Chondrocyte (in vitro differentiated cells): ENCODE measurements at regions not wholly inside any gene's neighbourhood (a gene's known extent, or its start where the extent isn't known, plus 50 kb on each side); places are given as distances from the start of the nearest gene placed in this dataset.

Experiments used
- DNase-seq: peaks from one replicate; pipeline ENCODE4 v3.0.0; 2021; ENCODE audit warnings: mixed read lengths, low spot score
- H3K27ac Mint-ChIP-seq: one replicate; pipeline ENCODE4 v1.8.0; 2021; ENCODE audit warnings: mild to moderate bottlenecking, moderate library complexity, mixed read lengths; ENCODE audit not compliant: unreplicated experiment
- H3K27me3 Mint-ChIP-seq: 2 replicates; pipeline ENCODE4 v1.8.0; 2021; ENCODE audit warnings: low read depth, mixed read lengths
- H3K36me3 Mint-ChIP-seq: 2 replicates; pipeline ENCODE4 v1.8.0; 2021; ENCODE audit warnings: low read depth, mixed read lengths
- H3K4me1 Mint-ChIP-seq: 2 replicates; pipeline ENCODE4 v1.8.0; 2021; ENCODE audit warnings: low read depth, mild to moderate bottlenecking, mixed read lengths
- H3K4me3 Mint-ChIP-seq: one replicate; pipeline ENCODE4 v1.8.0; 2021; ENCODE audit warnings: mild to moderate bottlenecking, moderate library complexity, mixed read lengths; ENCODE audit not compliant: unreplicated experiment
- H3K9me3 Mint-ChIP-seq: 2 replicates; pipeline ENCODE4 v1.8.0; 2021; ENCODE audit warnings: low read depth, mixed read lengths
- CTCF ChIP-seq: fragments of 200-600 bp; sonication (generic); IDR thresholded peaks from 2 replicates; pipeline ENCODE4 v1.5.0; 2021; ENCODE audit warnings: antibody characterized with exemption, mild to moderate bottlenecking, moderate library complexity

DNA sequence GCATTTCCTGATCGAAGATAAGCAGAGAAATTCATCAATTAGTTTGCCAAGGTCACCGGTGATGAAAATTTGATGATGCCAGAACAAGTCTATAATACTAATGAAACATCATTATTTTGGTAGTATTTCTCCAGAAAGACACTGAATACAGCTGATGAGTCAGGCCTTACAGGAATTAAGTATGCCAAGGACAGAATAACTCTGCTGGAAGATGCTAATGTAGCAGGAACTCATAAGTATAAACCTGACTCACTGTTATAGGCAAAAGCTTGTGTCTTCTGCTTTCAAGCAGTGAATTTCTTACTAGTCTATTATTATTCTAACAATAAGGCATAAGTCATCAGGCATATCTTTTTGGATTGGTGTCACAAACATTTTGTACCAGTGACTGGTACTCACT, 1825.1 kb upstream of the IGFBP7 start:
- no peak for TF ChIP-seq CTCF
- DNase-seq = no peak
- H3K4me3 Mint-ChIP-seq = no peak overlapping the region
- no peaks in the 10 kb centered on the region for H3K4me1 Mint-ChIP-seq
- peaks cover 13% of the 10 kb centered on the region for H3K9me3 Mint-ChIP-seq
- H3K27me3 Mint-ChIP-seq = no peaks in the 10 kb centered on the region
- H3K36me3 Mint-ChIP-seq = no peaks in the 10 kb centered on the region
- H3K27ac Mint-ChIP-seq = no peak overlapping the region

- no peak for TF ChIP-seq CTCF
- no peaks in the 10 kb centered on the region for H3K27me3 Mint-ChIP-seq
- H3K4me1 Mint-ChIP-seq = no peaks in the 10 kb centered on the region
- H3K9me3 Mint-ChIP-seq = peaks cover 6% of the 10 kb centered on the region
- H3K4me3 Mint-ChIP-seq = no peak overlapping the region
- no peaks in the 10 kb centered on the region for H3K36me3 Mint-ChIP-seq
- no peak for DNase-seq
- no peak overlapping the region for H3K27ac Mint-ChIP-seq
Measured at GRCh38 chr4:58936436-58936835, 1826.3 kb upstream of the IGFBP7 start.

- Mint-ChIP-seq H3K4me3 (no peak overlapping the region), H3K4me1 (no peaks in the 10 kb centered on the region), H3K27ac (no peak overlapping the region), H3K27me3 (no peaks in the 10 kb centered on the region), H3K36me3 (no peaks in the 10 kb centered on the region), H3K9me3 (peaks cover 2% of the 10 kb centered on the region)
- no peak for DNase-seq
- no peak for TF ChIP-seq CTCF
Measured at GRCh38 chr4:58940167-58940566, 1830.0 kb upstream of the IGFBP7 start.

- H3K4me1 Mint-ChIP-seq = no peaks in the 10 kb centered on the region
- H3K36me3 Mint-ChIP-seq = no peaks in the 10 kb centered on the region
- no peak overlapping the region for H3K27ac Mint-ChIP-seq
- no peaks in the 10 kb centered on the region for H3K27me3 Mint-ChIP-seq
- H3K4me3 Mint-ChIP-seq = no peak overlapping the region
- H3K9me3 Mint-ChIP-seq = peaks cover 2% of the 10 kb centered on the region
- TF ChIP-seq CTCF = no peak
- no peak for DNase-seq
Measured at GRCh38 chr4:58941286-58941685, 1831.1 kb upstream of the IGFBP7 start.

DNA sequence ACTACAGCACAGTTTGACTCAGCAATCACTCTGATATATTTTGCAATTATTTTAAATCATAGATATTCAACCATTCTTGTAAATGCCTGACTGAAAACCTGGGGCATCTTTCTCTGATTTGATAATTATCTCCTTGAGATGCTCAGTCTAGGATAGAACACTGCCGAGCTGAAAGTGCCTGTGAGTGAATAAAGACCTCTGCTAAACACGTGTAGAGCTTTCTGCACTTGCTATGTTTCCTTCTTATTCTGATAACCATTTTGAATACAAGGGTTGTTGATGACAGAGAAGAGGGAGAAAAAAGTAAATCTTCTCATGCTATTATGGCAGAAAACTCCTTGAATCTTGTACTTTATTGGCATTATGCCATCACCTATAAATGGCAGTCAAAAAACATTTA, 1843.4 kb upstream of the IGFBP7 start:
- TF ChIP-seq CTCF = no peak
- no peak for DNase-seq
- Mint-ChIP-seq H3K4me1 (no peaks in the 10 kb centered on the region), H3K4me3 (no peak overlapping the region), H3K36me3 (no peaks in the 10 kb centered on the region), H3K27me3 (peaks cover 6% of the 10 kb centered on the region), H3K9me3 (no peaks in the 10 kb centered on the region), H3K27ac (no peak overlapping the region)
